Type B pancreatic cell (in vitro differentiated cells): ENCODE measurements at regions not wholly inside any gene's neighbourhood (a gene's known extent, or its start where the extent isn't known, plus 50 kb on each side); places are given as distances from the start of the nearest gene placed in this dataset.
"Not testable (repeated sequence)": the region's sequence is repeated elsewhere in the genome, so short reads cannot be mapped to it uniquely, and the experiment has no call there.

Source experiments
- DNase-seq: peaks from one replicate; pipeline ENCODE4 v3.0.0; 2021; ENCODE audit warnings: mixed read lengths; ENCODE audit not compliant: unreplicated experiment; ENCODE audit errors: extremely low spot score
- H3K27ac Mint-ChIP-seq: 2 replicates; pipeline ENCODE4 v1.8.0; 2021; ENCODE audit warnings: mild to moderate bottlenecking, mixed read lengths
- H3K27me3 Mint-ChIP-seq: 2 replicates; pipeline ENCODE4 v1.8.0; 2021; ENCODE audit warnings: mixed read lengths
- H3K36me3 Mint-ChIP-seq: 2 replicates; pipeline ENCODE4 v1.8.0; 2021; ENCODE audit warnings: mixed read lengths
- H3K4me1 Mint-ChIP-seq: one replicate; pipeline ENCODE4 v1.8.0; 2021; ENCODE audit warnings: mixed read lengths; ENCODE audit not compliant: unreplicated experiment
- H3K4me3 Mint-ChIP-seq: 2 replicates; pipeline ENCODE4 v1.8.0; 2021; ENCODE audit warnings: mild to moderate bottlenecking, mixed read lengths
- H3K9me3 Mint-ChIP-seq: 2 replicates; pipeline ENCODE4 v1.8.0; 2021; ENCODE audit warnings: mixed read lengths
- TF ChIP-seq, protein P1 (sequence below): fragments of 200-600 bp; sonication (generic); conservative IDR thresholded peaks from 2 replicates; pipeline ENCODE4 v1.5.0; 2021; ENCODE audit warnings: antibody characterized with exemption, mild to moderate bottlenecking

GRCh38 chr10:65270969-65271368 is 1654.9 kb upstream of the LRRTM3 start:
- TF ChIP-seq, protein P1, sequence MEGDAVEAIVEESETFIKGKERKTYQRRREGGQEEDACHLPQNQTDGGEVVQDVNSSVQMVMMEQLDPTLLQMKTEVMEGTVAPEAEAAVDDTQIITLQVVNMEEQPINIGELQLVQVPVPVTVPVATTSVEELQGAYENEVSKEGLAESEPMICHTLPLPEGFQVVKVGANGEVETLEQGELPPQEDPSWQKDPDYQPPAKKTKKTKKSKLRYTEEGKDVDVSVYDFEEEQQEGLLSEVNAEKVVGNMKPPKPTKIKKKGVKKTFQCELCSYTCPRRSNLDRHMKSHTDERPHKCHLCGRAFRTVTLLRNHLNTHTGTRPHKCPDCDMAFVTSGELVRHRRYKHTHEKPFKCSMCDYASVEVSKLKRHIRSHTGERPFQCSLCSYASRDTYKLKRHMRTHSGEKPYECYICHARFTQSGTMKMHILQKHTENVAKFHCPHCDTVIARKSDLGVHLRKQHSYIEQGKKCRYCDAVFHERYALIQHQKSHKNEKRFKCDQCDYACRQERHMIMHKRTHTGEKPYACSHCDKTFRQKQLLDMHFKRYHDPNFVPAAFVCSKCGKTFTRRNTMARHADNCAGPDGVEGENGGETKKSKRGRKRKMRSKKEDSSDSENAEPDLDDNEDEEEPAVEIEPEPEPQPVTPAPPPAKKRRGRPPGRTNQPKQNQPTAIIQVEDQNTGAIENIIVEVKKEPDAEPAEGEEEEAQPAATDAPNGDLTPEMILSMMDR = no peak
- no peaks in the 10 kb centered on the region for H3K27me3 Mint-ChIP-seq
- no peaks in the 10 kb centered on the region for H3K4me1 Mint-ChIP-seq
- H3K9me3 Mint-ChIP-seq = no peaks in the 10 kb centered on the region
- H3K27ac Mint-ChIP-seq = no peak overlapping the region
- DNase-seq = no peak
- H3K36me3 Mint-ChIP-seq = no peaks in the 10 kb centered on the region
- no peak overlapping the region for H3K4me3 Mint-ChIP-seq

DNA sequence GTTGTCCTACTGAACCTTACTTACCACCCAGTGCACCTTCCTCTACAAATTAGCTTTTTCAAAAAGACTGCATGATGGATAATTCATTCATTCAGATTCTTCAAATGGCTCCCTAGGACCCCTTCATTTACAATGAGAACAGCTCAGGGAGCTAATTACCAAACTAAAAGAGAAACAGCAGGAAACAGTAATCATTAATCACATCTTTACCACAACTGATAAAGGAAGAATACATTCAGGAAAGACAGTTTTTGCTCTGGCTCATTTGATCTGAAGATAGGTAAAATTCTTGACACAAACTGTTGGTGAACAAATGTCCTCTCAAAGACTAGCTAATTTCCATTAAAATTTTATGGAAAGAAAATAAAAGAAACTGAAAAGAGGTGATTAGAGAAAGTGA is 1652.7 kb upstream of the LRRTM3 start:
- Mint-ChIP-seq H3K9me3 (no peaks in the 10 kb centered on the region), H3K27ac (no peak overlapping the region), H3K27me3 (no peaks in the 10 kb centered on the region), H3K4me1 (no peaks in the 10 kb centered on the region), H3K36me3 (no peaks in the 10 kb centered on the region), H3K4me3 (no peak overlapping the region)
- DNase-seq = no peak
- TF ChIP-seq, protein P1 = no peak

DNA sequence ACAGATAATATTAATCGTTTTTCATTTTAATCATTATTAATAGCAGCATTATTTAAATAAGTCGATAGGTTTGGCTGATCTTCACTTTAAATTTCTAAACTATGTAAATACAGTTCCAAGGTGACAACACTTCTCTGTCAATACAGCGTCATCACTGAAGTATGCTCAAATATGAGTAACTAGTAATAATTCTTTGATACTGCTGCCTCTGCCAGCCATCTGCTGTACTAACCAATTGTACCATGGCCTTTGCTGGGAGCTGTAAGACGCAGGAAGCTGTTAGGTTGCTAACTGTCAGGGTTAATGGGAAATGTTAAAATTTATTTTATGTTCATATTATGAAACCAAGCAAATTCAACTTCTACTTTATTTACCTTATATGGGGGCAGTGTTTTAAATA is 1650.5 kb upstream of the LRRTM3 start:
- no peak overlapping the region for H3K27ac Mint-ChIP-seq
- TF ChIP-seq, protein P1 = no peak
- H3K4me1 Mint-ChIP-seq = no peaks in the 10 kb centered on the region
- no peak overlapping the region for H3K4me3 Mint-ChIP-seq
- no peak for DNase-seq
- H3K9me3 Mint-ChIP-seq = peaks cover 8% of the 10 kb centered on the region
- no peaks in the 10 kb centered on the region for H3K27me3 Mint-ChIP-seq
- no peaks in the 10 kb centered on the region for H3K36me3 Mint-ChIP-seq

- no peaks in the 10 kb centered on the region for H3K4me1 Mint-ChIP-seq
- H3K27me3 Mint-ChIP-seq = no peaks in the 10 kb centered on the region
- H3K36me3 Mint-ChIP-seq = no peaks in the 10 kb centered on the region
- H3K27ac Mint-ChIP-seq = no peak overlapping the region
- TF ChIP-seq, protein P1 = no peak
- no peak for DNase-seq
- H3K9me3 Mint-ChIP-seq = peaks cover 10% of the 10 kb centered on the region
- no peak overlapping the region for H3K4me3 Mint-ChIP-seq
These were observed 1641.3 kb upstream of the LRRTM3 start for GRCh38 chr10:65284495-65285041.

- DNase-seq = not testable (repeated sequence)
These were observed 1640.1 kb upstream of the LRRTM3 start for GRCh38 chr10:65285726-65286125.

GRCh38 chr10:65291286-65291685 is 1634.5 kb upstream of the LRRTM3 start:
- Mint-ChIP-seq H3K27ac (no peak overlapping the region), H3K4me3 (no peak overlapping the region), H3K9me3 (no peaks in the 10 kb centered on the region)

More at GRCh38 chr10:65285726-65286125, 1640.1 kb upstream of the LRRTM3 start:
- not testable (repeated sequence) for H3K27me3 Mint-ChIP-seq, H3K4me1 Mint-ChIP-seq, H3K9me3 Mint-ChIP-seq, H3K4me3 Mint-ChIP-seq, H3K27ac Mint-ChIP-seq, H3K36me3 Mint-ChIP-seq

More at GRCh38 chr10:65291286-65291685, 1634.5 kb upstream of the LRRTM3 start:
- no peaks in the 10 kb centered on the region for H3K36me3 Mint-ChIP-seq
- no peak for DNase-seq
- TF ChIP-seq, protein P1 = no peak
- H3K27me3 Mint-ChIP-seq = no peaks in the 10 kb centered on the region
- no peaks in the 10 kb centered on the region for H3K4me1 Mint-ChIP-seq
